Neural crest cell (in vitro differentiated cells): ENCODE measurements at regions not wholly inside any gene's neighbourhood (a gene's known extent, or its start where the extent isn't known, plus 50 kb on each side); places are given as distances from the start of the nearest gene placed in this dataset.

Experiments
- DNase-seq: peaks from one replicate; pipeline ENCODE4 v3.0.0; 2021; ENCODE audit warnings: low read depth, mixed read lengths, low spot score
- H3K27ac Mint-ChIP-seq: one replicate; pipeline ENCODE4 v1.8.0; 2021; ENCODE audit warnings: mild to moderate bottlenecking, mixed read lengths; ENCODE audit not compliant: unreplicated experiment
- H3K27me3 Mint-ChIP-seq: 2 replicates; pipeline ENCODE4 v1.8.0; 2021; ENCODE audit warnings: low read depth, mild to moderate bottlenecking, mixed read lengths
- H3K36me3 Mint-ChIP-seq: 2 replicates; pipeline ENCODE4 v1.8.0; 2021; ENCODE audit warnings: low read depth, mild to moderate bottlenecking, mixed read lengths
- H3K4me1 Mint-ChIP-seq: 2 replicates; pipeline ENCODE4 v1.8.0; 2021; ENCODE audit warnings: mixed read lengths
- H3K4me3 Mint-ChIP-seq: one replicate; pipeline ENCODE4 v1.8.0; 2021; ENCODE audit warnings: mild to moderate bottlenecking, mixed read lengths
- H3K9me3 Mint-ChIP-seq: 2 replicates; pipeline ENCODE4 v1.8.0; 2021; ENCODE audit warnings: mixed read lengths
- CTCF ChIP-seq: fragments of 200-600 bp; sonication (generic); conservative IDR thresholded peaks from 2 replicates; pipeline ENCODE4 v1.5.0; 2021; ENCODE audit warnings: antibody characterized with exemption, mild to moderate bottlenecking

GRCh38 chr7:445020-445419 is 74.6 kb downstream of the PDGFA start:
- Mint-ChIP-seq H3K4me1 (no peaks in the 10 kb centered on the region), H3K27ac (peak overlapping the region; percentile 35), H3K9me3 (no peaks in the 10 kb centered on the region)

GRCh38 chr7:445563-446288 is 73.9 kb downstream of the PDGFA start:
- Mint-ChIP-seq H3K27ac (no peak overlapping the region), H3K4me1 (no peaks in the 10 kb centered on the region), H3K4me3 (no peak overlapping the region), H3K9me3 (no peaks in the 10 kb centered on the region), H3K36me3 (no peaks in the 10 kb centered on the region), H3K27me3 (peaks cover 13% of the 10 kb centered on the region)
- TF ChIP-seq CTCF = no peak
- no peak for DNase-seq

More at GRCh38 chr7:445020-445419, 74.6 kb downstream of the PDGFA start:
- no peak for DNase-seq
- no peak for TF ChIP-seq CTCF
- peaks cover 12% of the 10 kb centered on the region for H3K27me3 Mint-ChIP-seq
- no peak overlapping the region for H3K4me3 Mint-ChIP-seq
- no peaks in the 10 kb centered on the region for H3K36me3 Mint-ChIP-seq

GRCh38 chr7:446289-446935 is 73.2 kb downstream of the PDGFA start:
- TF ChIP-seq CTCF = no peak
- Mint-ChIP-seq H3K36me3 (no peaks in the 10 kb centered on the region), H3K4me1 (peaks cover 3% of the 10 kb centered on the region), H3K27ac (no peak overlapping the region), H3K27me3 (peaks cover 20% of the 10 kb centered on the region), H3K4me3 (no peak overlapping the region), H3K9me3 (no peaks in the 10 kb centered on the region)
- DNase-seq = no peak
